GM23338 (cell line): ENCODE measurements at regions not wholly inside any gene's neighbourhood (a gene's known extent, or its start where the extent isn't known, plus 50 kb on each side); places are given as distances from the start of the nearest gene placed in this dataset.

Experiments
- ATAC-seq: fragments of 200-7000 bp; cut with Tn5 transposase; 3 replicates; pipeline ENCODE4 v1.9.1; 2020
- DNase-seq: peaks from one replicate; pipeline ENCODE4 v3.0.0-alpha.2; 2015; ENCODE audit warnings: low spot score
- H2AFZ ChIP-seq: fragments of 200-600 bp; sonication (generic); 2 replicates; pipeline ENCODE4 v1.8.0; 2016; ENCODE audit warnings: antibody characterized with exemption, mild to moderate bottlenecking, moderate library complexity
- H3F3A ChIP-seq: fragments of 200-600 bp; sonication (generic); replicated peaks from 2 replicates; pipeline ENCODE4 v1.8.0; 2017; ENCODE audit warnings: antibody characterized with exemption, mixed run types, low read depth
- H3K27ac ChIP-seq: fragments of 200-600 bp; sonication (generic); 2 replicates; pipeline ENCODE4 v1.6.1; 2016; ENCODE audit warnings: low read depth
- H3K27me3 ChIP-seq: fragments of 200-600 bp; sonication (generic); 2 replicates; pipeline ENCODE4 v1.8.0; 2016; ENCODE audit warnings: mild to moderate bottlenecking, mixed run types, moderate library complexity; ENCODE audit not compliant: insufficient read depth
- H3K36me3 ChIP-seq: fragments of 200-600 bp; sonication (generic); 2 replicates; pipeline ENCODE4 v1.8.0; 2016; ENCODE audit warnings: mild to moderate bottlenecking; ENCODE audit not compliant: insufficient read depth
- H3K4me1 ChIP-seq: fragments of 200-600 bp; sonication (generic); 2 replicates; pipeline ENCODE4 v1.8.0; 2016; ENCODE audit warnings: mild to moderate bottlenecking, moderate library complexity; ENCODE audit not compliant: insufficient read depth
- H3K4me2 ChIP-seq: fragments of 200-600 bp; sonication (generic); 2 replicates; pipeline ENCODE4 v1.7.1; 2017; ENCODE audit warnings: mixed run types
- H3K4me3 ChIP-seq: fragments of 200-600 bp; sonication (generic); 2 replicates; pipeline ENCODE4 v1.6.1; 2016; ENCODE audit warnings: mixed run types
- H3K79me2 ChIP-seq: fragments of 200-600 bp; sonication (generic); replicated peaks from 2 replicates; pipeline ENCODE4 v1.8.0; 2017; ENCODE audit warnings: mild to moderate bottlenecking; ENCODE audit not compliant: insufficient read depth
- H3K9me2 ChIP-seq: fragments of 200-600 bp; sonication (generic); 2 replicates; pipeline ENCODE4 v1.8.0; 2017; ENCODE audit not compliant: insufficient read depth
- H4K20me1 ChIP-seq: fragments of 200-600 bp; sonication (generic); replicated peaks from 2 replicates; pipeline ENCODE4 v1.8.0; 2017; ENCODE audit warnings: mild to moderate bottlenecking; ENCODE audit not compliant: insufficient read depth
- H3K27ac Mint-ChIP-seq: 2 replicates; pipeline ENCODE4 v1.8.0; 2020; ENCODE audit warnings: inconsistent platforms, mild to moderate bottlenecking, moderate library complexity, mixed read lengths
- H3K27me3 Mint-ChIP-seq: 3 replicates; pipeline ENCODE4 v1.8.0; 2022; ENCODE audit warnings: low read depth, mild to moderate bottlenecking, moderate library complexity, mixed read lengths, inconsistent platforms; ENCODE audit not compliant: insufficient read depth, poor library complexity
- H3K36me3 Mint-ChIP-seq: 3 replicates; pipeline ENCODE4 v1.8.0; 2021; ENCODE audit warnings: low read depth, mild to moderate bottlenecking, inconsistent platforms, moderate library complexity, mixed read lengths
- H3K4me1 Mint-ChIP-seq: 3 replicates; pipeline ENCODE4 v1.8.0; 2020; ENCODE audit warnings: mild to moderate bottlenecking, inconsistent platforms, mixed read lengths
- H3K4me3 Mint-ChIP-seq: 3 replicates; pipeline ENCODE4 v1.8.0; 2021; ENCODE audit warnings: moderate library complexity, mild to moderate bottlenecking, inconsistent platforms, mixed read lengths
- H3K9me3 Mint-ChIP-seq: 3 replicates; pipeline ENCODE4 v1.8.0; 2020; ENCODE audit warnings: moderate library complexity, mild to moderate bottlenecking, inconsistent platforms, mixed read lengths
- CREB1 ChIP-seq: fragments of 250-450 bp; sonication (Bioruptor Pico); IDR thresholded peaks from 2 replicates; pipeline ENCODE4 v1.5.0; 2020; ENCODE audit warnings: low read depth, mild to moderate bottlenecking, moderate library complexity
- EZH2 ChIP-seq: fragments of 200-600 bp; sonication (generic); IDR thresholded peaks from one replicate; pipeline ENCODE4 v1.8.0; 2017; ENCODE audit warnings: antibody characterized with exemption, mild to moderate bottlenecking, low read depth; ENCODE audit not compliant: unreplicated experiment
- EZH2phosphoT487 ChIP-seq: fragments of 200-600 bp; sonication (generic); IDR thresholded peaks from one replicate; pipeline ENCODE4 v1.8.1; 2018; ENCODE audit warnings: antibody characterized with exemption; ENCODE audit not compliant: unreplicated experiment
- JUNB ChIP-seq: IDR thresholded peaks from one replicate; pipeline ENCODE4 v1.6.1; 2016; ENCODE audit warnings: antibody characterized with exemption; ENCODE audit not compliant: unreplicated experiment
- NANOG ChIP-seq: IDR thresholded peaks from 2 replicates; pipeline ENCODE4 v1.6.1; 2016; ENCODE audit warnings: antibody characterized with exemption, borderline replicate concordance
- POLR2AphosphoS5 ChIP-seq: IDR thresholded peaks from 2 replicates; pipeline ENCODE4 v1.6.1; 2016; ENCODE audit warnings: antibody characterized with exemption, low read depth
- STAT1 ChIP-seq: IDR thresholded peaks from one replicate; pipeline ENCODE4 v1.6.1; 2016; ENCODE audit warnings: antibody characterized with exemption; ENCODE audit not compliant: unreplicated experiment
- ZNF114 ChIP-seq: fragments of 250-450 bp; sonication (Bioruptor Pico); IDR thresholded peaks from 2 replicates; pipeline ENCODE4 v1.5.0; 2020; ENCODE audit warnings: mild to moderate bottlenecking, moderate library complexity
- ZNF331 ChIP-seq: fragments of 250-450 bp; sonication (Bioruptor Pico); IDR thresholded peaks from 2 replicates; pipeline ENCODE4 v1.5.0; 2020; ENCODE audit warnings: low read depth, mild to moderate bottlenecking, moderate library complexity
- TF ChIP-seq, protein P1 (sequence below): fragments of 250-450 bp; sonication (Bioruptor Pico); IDR thresholded peaks from 2 replicates; pipeline ENCODE4 v1.5.0; 2020; ENCODE audit warnings: mild to moderate bottlenecking, moderate library complexity
- TF ChIP-seq, protein P2 (sequence below): IDR thresholded peaks from one replicate; pipeline ENCODE4 v1.6.1; 2018; ENCODE audit warnings: antibody characterized with exemption; ENCODE audit not compliant: unreplicated experiment
- TF ChIP-seq, protein P3 (sequence below), 2 experiments: fragments of 200-600 bp in 1 of 2; sonication (generic) in 1 of 2; conservative IDR thresholded peaks; 2 replicates each; pipeline versions ENCODE4 v1.5.1 to v1.6.1; 2016 to 2017; ENCODE audit warnings: antibody characterized with exemption in 2 of 2, low read depth in 2 of 2, mild to moderate bottlenecking in 2 of 2, moderate library complexity in 1 of 2
- TF ChIP-seq, protein P4 (sequence below): IDR thresholded peaks from 2 replicates; pipeline ENCODE4 v1.6.1; 2016; ENCODE audit warnings: antibody characterized with exemption

DNA sequence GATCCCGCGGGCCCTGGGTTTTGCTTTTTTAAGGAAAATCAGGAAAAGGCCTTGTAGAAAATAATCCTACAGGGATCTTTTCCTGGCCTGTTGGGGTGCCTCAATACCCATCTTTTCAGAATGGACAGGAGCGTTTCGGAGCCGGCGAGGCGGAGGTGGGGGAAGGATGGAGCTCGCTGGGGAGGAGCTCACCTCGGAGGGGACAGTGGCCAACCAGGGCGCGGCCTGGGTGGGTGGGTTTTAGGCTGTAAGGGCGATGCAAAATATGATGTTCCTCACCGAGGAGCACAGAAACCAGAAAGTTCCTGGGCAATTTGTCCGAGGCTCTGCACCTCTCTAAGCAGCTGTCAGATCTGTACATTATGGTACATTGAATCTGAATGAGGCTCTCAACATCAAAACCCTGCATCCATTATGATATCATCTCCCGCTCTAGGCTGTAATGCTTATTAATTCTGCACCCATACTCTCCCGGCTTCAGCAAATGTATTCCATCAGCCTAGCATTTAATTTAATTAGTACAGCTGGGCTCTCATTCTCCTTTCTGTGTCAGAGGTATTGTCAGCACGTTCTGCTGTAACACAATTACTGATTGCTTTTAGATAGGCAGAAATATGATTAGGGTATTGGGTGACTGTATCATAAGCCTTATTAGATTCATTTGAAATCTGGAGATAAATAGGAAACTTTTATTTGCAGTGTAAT is 90.3 kb upstream of the SOX1 start:
- Histone ChIP-seq H3K4me2 (no peak overlapping the region), H4K20me1 (no peaks in the 10 kb centered on the region), H3K4me1 (peaks cover 3% of the 10 kb centered on the region; the same call in 1 of the 2 replicates), H2AFZ (0 out of 2 replicates have a peak overlapping the region, but pooled peaks have one; percentile 43), H3K27ac (no peak overlapping the region), H3K36me3 (no peaks in the 10 kb centered on the region), H3F3A (peaks cover 12% of the 10 kb centered on the region), H3K9me2 (peaks cover 6% of the 10 kb centered on the region; the same call in 1 of the 2 replicates), H3K27me3 (no peaks in the 10 kb centered on the region), H3K79me2 (no peaks in the 10 kb centered on the region), H3K4me3 (no peak overlapping the region)
- ATAC-seq: no peak
- peaks cover 12% of the 10 kb centered on the region; the same call in 2 of the 3 replicates for H3K9me3 Mint-ChIP-seq
- peaks cover 30% of the 10 kb centered on the region for H3K27me3 Mint-ChIP-seq
- DNase-seq: no peak
- peaks cover 24% of the 10 kb centered on the region for H3K4me1 Mint-ChIP-seq
- H3K36me3 Mint-ChIP-seq: peaks cover 2% of the 10 kb centered on the region; the same call in 1 of the 3 replicates
- TF ChIP-seq, protein P1, sequence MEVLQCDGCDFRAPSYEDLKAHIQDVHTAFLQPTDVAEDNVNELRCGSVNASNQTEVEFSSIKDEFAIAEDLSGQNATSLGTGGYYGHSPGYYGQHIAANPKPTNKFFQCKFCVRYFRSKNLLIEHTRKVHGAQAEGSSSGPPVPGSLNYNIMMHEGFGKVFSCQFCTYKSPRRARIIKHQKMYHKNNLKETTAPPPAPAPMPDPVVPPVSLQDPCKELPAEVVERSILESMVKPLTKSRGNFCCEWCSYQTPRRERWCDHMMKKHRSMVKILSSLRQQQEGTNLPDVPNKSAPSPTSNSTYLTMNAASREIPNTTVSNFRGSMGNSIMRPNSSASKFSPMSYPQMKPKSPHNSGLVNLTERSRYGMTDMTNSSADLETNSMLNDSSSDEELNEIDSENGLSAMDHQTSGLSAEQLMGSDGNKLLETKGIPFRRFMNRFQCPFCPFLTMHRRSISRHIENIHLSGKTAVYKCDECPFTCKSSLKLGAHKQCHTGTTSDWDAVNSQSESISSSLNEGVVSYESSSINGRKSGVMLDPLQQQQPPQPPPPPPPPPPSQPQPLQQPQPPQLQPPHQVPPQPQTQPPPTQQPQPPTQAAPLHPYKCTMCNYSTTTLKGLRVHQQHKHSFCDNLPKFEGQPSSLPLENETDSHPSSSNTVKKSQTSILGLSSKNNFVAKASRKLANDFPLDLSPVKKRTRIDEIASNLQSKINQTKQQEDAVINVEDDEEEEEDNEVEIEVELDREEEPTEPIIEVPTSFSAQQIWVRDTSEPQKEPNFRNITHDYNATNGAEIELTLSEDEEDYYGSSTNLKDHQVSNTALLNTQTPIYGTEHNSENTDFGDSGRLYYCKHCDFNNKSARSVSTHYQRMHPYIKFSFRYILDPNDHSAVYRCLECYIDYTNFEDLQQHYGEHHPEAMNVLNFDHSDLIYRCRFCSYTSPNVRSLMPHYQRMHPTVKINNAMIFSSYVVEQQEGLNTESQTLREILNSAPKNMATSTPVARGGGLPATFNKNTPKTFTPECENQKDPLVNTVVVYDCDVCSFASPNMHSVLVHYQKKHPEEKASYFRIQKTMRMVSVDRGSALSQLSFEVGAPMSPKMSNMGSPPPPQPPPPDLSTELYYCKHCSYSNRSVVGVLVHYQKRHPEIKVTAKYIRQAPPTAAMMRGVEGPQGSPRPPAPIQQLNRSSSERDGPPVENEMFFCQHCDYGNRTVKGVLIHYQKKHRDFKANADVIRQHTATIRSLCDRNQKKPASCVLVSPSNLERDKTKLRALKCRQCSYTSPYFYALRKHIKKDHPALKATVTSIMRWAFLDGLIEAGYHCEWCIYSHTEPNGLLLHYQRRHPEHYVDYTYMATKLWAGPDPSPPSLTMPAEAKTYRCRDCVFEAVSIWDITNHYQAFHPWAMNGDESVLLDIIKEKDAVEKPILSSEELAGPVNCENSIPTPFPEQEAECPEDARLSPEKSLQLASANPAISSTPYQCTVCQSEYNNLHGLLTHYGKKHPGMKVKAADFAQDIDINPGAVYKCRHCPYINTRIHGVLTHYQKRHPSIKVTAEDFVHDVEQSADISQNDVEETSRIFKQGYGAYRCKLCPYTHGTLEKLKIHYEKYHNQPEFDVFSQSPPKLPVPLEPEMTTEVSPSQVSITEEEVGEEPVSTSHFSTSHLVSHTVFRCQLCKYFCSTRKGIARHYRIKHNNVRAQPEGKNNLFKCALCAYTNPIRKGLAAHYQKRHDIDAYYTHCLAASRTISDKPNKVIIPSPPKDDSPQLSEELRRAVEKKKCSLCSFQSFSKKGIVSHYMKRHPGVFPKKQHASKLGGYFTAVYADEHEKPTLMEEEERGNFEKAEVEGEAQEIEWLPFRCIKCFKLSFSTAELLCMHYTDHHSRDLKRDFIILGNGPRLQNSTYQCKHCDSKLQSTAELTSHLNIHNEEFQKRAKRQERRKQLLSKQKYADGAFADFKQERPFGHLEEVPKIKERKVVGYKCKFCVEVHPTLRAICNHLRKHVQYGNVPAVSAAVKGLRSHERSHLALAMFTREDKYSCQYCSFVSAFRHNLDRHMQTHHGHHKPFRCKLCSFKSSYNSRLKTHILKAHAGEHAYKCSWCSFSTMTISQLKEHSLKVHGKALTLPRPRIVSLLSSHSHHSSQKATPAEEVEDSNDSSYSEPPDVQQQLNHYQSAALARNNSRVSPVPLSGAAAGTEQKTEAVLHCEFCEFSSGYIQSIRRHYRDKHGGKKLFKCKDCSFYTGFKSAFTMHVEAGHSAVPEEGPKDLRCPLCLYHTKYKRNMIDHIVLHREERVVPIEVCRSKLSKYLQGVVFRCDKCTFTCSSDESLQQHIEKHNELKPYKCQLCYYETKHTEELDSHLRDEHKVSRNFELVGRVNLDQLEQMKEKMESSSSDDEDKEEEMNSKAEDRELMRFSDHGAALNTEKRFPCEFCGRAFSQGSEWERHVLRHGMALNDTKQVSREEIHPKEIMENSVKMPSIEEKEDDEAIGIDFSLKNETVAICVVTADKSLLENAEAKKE (CRISPR knock-in tag): no peak
- TF ChIP-seq ZNF331 (CRISPR knock-in tag) (no peak), JUNB (no peak), POLR2AphosphoS5 (no peak), NANOG (no peak), CREB1 (no peak), ZNF114 (no peak), EZH2 (no peak), STAT1 (no peak), EZH2phosphoT487 (no peak)
- TF ChIP-seq, protein P2, sequence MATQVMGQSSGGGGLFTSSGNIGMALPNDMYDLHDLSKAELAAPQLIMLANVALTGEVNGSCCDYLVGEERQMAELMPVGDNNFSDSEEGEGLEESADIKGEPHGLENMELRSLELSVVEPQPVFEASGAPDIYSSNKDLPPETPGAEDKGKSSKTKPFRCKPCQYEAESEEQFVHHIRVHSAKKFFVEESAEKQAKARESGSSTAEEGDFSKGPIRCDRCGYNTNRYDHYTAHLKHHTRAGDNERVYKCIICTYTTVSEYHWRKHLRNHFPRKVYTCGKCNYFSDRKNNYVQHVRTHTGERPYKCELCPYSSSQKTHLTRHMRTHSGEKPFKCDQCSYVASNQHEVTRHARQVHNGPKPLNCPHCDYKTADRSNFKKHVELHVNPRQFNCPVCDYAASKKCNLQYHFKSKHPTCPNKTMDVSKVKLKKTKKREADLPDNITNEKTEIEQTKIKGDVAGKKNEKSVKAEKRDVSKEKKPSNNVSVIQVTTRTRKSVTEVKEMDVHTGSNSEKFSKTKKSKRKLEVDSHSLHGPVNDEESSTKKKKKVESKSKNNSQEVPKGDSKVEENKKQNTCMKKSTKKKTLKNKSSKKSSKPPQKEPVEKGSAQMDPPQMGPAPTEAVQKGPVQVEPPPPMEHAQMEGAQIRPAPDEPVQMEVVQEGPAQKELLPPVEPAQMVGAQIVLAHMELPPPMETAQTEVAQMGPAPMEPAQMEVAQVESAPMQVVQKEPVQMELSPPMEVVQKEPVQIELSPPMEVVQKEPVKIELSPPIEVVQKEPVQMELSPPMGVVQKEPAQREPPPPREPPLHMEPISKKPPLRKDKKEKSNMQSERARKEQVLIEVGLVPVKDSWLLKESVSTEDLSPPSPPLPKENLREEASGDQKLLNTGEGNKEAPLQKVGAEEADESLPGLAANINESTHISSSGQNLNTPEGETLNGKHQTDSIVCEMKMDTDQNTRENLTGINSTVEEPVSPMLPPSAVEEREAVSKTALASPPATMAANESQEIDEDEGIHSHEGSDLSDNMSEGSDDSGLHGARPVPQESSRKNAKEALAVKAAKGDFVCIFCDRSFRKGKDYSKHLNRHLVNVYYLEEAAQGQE: no peak
- TF ChIP-seq, protein P3, sequence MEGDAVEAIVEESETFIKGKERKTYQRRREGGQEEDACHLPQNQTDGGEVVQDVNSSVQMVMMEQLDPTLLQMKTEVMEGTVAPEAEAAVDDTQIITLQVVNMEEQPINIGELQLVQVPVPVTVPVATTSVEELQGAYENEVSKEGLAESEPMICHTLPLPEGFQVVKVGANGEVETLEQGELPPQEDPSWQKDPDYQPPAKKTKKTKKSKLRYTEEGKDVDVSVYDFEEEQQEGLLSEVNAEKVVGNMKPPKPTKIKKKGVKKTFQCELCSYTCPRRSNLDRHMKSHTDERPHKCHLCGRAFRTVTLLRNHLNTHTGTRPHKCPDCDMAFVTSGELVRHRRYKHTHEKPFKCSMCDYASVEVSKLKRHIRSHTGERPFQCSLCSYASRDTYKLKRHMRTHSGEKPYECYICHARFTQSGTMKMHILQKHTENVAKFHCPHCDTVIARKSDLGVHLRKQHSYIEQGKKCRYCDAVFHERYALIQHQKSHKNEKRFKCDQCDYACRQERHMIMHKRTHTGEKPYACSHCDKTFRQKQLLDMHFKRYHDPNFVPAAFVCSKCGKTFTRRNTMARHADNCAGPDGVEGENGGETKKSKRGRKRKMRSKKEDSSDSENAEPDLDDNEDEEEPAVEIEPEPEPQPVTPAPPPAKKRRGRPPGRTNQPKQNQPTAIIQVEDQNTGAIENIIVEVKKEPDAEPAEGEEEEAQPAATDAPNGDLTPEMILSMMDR (conservative IDR thresholded peaks at IDR 0.05; ENCODE audit: low read depth in 2 of 2): no peak
- TF ChIP-seq, protein P4, sequence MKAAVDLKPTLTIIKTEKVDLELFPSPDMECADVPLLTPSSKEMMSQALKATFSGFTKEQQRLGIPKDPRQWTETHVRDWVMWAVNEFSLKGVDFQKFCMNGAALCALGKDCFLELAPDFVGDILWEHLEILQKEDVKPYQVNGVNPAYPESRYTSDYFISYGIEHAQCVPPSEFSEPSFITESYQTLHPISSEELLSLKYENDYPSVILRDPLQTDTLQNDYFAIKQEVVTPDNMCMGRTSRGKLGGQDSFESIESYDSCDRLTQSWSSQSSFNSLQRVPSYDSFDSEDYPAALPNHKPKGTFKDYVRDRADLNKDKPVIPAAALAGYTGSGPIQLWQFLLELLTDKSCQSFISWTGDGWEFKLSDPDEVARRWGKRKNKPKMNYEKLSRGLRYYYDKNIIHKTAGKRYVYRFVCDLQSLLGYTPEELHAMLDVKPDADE: no peak
- no peak overlapping the region for H3K27ac Mint-ChIP-seq
- H3K4me3 Mint-ChIP-seq: no peak overlapping the region
